HG03196 (cell line): ENCODE measurements at regions not wholly inside any gene's neighbourhood (a gene's known extent, or its start where the extent isn't known, plus 50 kb on each side); places are given as distances from the start of the nearest gene placed in this dataset.
"Not testable (repeated sequence)": the region's sequence is repeated elsewhere in the genome, so short reads cannot be mapped to it uniquely, and the experiment has no call there.

Experiments
- ATAC-seq: cut with Tn5 transposase; IDR thresholded peaks from one replicate; pipeline ENCODE4 v1.9.1; 2021; ENCODE audit not compliant: unreplicated experiment

GRCh38 chr6:22738194-22738593 lies 168.8 kb downstream of the HDGFL1 start:
- ATAC-seq, result no peak

GRCh38 chr6:22747571-22747970 lies 178.2 kb downstream of the HDGFL1 start:
- no peak for ATAC-seq

- ATAC-seq, result no peak
Observed at GRCh38 chr6:22748681-22749080, 179.3 kb downstream of the HDGFL1 start.

- ATAC-seq, result no peak
Observed at GRCh38 chr6:22749696-22750095, 180.3 kb downstream of the HDGFL1 start.

GRCh38 chr6:22751223-22751622 lies 181.9 kb downstream of the HDGFL1 start:
- no peak for ATAC-seq

- ATAC-seq, result no peak
Observed at GRCh38 chr6:22752522-22752921, 183.2 kb downstream of the HDGFL1 start.

GRCh38 chr6:22754061-22754460 lies 184.7 kb downstream of the HDGFL1 start:
- no peak for ATAC-seq

- no peak for ATAC-seq
Observed at GRCh38 chr6:22755605-22756004, 186.2 kb downstream of the HDGFL1 start.

GRCh38 chr6:22756365-22756764 lies 187.0 kb downstream of the HDGFL1 start:
- no peak for ATAC-seq

GRCh38 chr6:22764496-22764895 lies 195.1 kb downstream of the HDGFL1 start:
- no peak for ATAC-seq

GRCh38 chr6:22765015-22765414 lies 195.6 kb downstream of the HDGFL1 start:
- ATAC-seq, result no peak

GRCh38 chr6:22766979-22767378 lies 197.6 kb downstream of the HDGFL1 start:
- no peak for ATAC-seq

- no peak for ATAC-seq
Observed at GRCh38 chr6:22770054-22770453, 200.7 kb downstream of the HDGFL1 start.

GRCh38 chr6:22774129-22774528 lies 204.8 kb downstream of the HDGFL1 start:
- ATAC-seq, result no peak

GRCh38 chr6:22778438-22778837 lies 209.1 kb downstream of the HDGFL1 start:
- not testable (repeated sequence) for ATAC-seq

GRCh38 chr6:22779062-22779461 lies 209.7 kb downstream of the HDGFL1 start:
- no peak for ATAC-seq

- no peak for ATAC-seq
Observed at GRCh38 chr6:22783931-22784330, 214.6 kb downstream of the HDGFL1 start.

GRCh38 chr6:22784601-22785410 lies 215.4 kb downstream of the HDGFL1 start:
- no peak for ATAC-seq

GRCh38 chr6:22788038-22788437 lies 218.7 kb downstream of the HDGFL1 start:
- no peak for ATAC-seq

GRCh38 chr6:22789315-22789714 lies 219.9 kb downstream of the HDGFL1 start:
- no peak for ATAC-seq

- ATAC-seq, result no peak
Observed at GRCh38 chr6:22794844-22795243, 225.5 kb downstream of the HDGFL1 start.

GRCh38 chr6:22800451-22800850 lies 231.1 kb downstream of the HDGFL1 start:
- ATAC-seq, result no peak

- no peak for ATAC-seq
Observed at GRCh38 chr6:22801831-22802230, 232.5 kb downstream of the HDGFL1 start.
